ENCODE measurements at regions not wholly inside any gene's neighbourhood (a gene's known extent, or its start where the extent isn't known, plus 50 kb on each side); places are given as distances from the start of the nearest gene placed in this dataset.

DNA sequence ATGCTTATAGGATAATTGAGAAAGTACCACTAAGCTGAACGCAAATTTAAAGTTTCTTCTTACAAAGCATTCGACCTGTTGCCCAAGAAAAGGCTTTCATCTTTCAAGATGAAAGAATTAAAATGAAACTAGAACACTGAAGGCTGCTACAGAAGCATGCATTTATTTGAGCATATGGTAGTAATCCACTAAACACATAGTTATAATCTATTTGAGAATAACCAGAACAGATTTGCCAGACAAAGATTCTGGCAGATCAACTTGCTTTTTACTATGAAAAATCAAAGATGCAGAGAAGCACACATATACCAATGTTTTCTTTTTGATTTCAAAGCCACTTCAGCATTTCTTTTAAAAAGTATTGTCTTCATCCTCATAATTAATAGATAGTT is 412.2 kb downstream of the UTRN start:
- ChIA-PET POLR2A (no interaction called here), CTCF (ENCODE audit: low intra/inter-chr PET ratio, low total read pairs) (no interaction called here)
- Histone ChIP-seq H3K4me3 (replicated peaks in 1 of 3; ENCODE audit: insufficient read depth in 1 of 3, low read depth in 2 of 3, low read length in 3 of 3) (no peak overlapping the region), H3K79me2 (ENCODE audit: insufficient read depth, low read length) (no peaks in the 10 kb centered on the region), H3K4me1 (ENCODE audit: insufficient read depth, low read length) (peaks cover 29% of the 10 kb centered on the region), H3K4me2 (ENCODE audit: low read depth, low read length) (no peak overlapping the region), H3K27me3 (ENCODE audit: control insufficient read depth in 1 of 2, insufficient read depth in 2 of 2, low read length in 2 of 2) (no peaks in the 10 kb centered on the region), H4K20me1 (ENCODE audit: insufficient read depth, low read length) (peaks cover 2% of the 10 kb centered on the region; the same call in 1 of the 2 replicates), H3K9me3 (ENCODE audit: low read length) (no peaks in the 10 kb centered on the region), H2AFZ (ENCODE audit: low read length) (no peak overlapping the region), H3K27ac (ENCODE audit: extremely low read length, insufficient read depth, low read length) (no peak overlapping the region), H3K36me3 (replicated peaks in 1 of 2; ENCODE audit: control insufficient read depth in 1 of 2, insufficient read depth in 2 of 2, low read length in 2 of 2) (peaks cover 11 to 19% of the 10 kb centered on the region in 2 experiments), H3K9ac (ENCODE audit: insufficient read depth, low read depth, low read length) (no peak overlapping the region)
- no peak for DNase-seq (ENCODE audit: low spot score)
- FAIRE-seq, result no peak
- in situ Hi-C loops (cut with HindIII; ENCODE audit: extremely low pct_ligation_motif_present, low pct_unique_long_range_greater_than_20kb), result no loop called here
- no peak for ATAC-seq
- BruUV-seq (replicated peaks), result no TSS peak
- intact Hi-C loops (cut with micrococcal nuclease; ENCODE audit: unreplicated experiment), result no loop called here
- 95% methylated on average over 2 of the region's 2 CpGs for WGBS (ENCODE audit: low lambda C conversion rate)
- TF ChIP-seq MED13 (CRISPR knock-in tag; IDR thresholded peaks at IDR 0.05), result no peak
- TF ChIP-seq, protein P1, sequence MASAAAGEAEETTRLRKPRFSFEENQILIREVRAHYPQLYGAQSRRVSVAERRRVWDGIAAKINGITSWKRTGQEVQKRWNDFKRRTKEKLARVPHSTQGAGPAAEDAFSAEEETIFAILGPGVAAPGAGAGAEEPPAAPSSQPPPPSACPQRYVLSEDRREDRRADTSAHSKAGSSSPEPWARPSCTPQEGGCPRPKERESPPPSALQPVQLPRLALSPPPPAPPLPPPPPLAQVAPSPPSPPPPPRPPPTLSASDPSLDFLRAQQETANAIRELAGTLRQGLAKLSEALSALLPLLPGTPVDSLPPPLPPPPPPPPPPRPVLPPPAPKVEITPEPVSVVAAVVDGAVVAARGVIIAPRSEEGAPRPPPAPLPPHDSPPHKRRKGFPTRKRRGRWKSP (CRISPR knock-in tag; IDR thresholded peaks at IDR 0.05), result no peak

DNA sequence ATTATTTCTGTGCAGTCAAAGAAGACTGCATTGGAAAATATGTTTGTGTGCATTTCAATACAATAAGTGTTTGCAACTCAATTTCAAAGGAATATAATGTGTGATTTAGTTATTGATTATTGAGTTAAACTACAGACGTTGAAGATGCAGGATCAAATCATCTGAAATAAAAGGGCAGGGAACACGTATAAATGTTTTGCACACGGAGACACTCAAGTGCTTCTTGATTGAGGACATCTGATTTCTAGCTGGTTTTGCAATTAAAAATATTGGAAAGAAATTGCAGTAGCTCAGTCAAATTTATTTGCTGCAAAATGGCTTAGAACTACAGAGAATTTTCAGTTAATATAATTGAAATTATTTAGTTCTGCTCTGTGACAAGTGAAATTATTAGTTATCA is 412.7 kb downstream of the UTRN start:
- Histone ChIP-seq H3K27me3 (ENCODE audit: control insufficient read depth in 1 of 2, insufficient read depth in 2 of 2, low read length in 2 of 2) (no peaks in the 10 kb centered on the region), H3K4me3 (replicated peaks in 1 of 3; ENCODE audit: insufficient read depth in 1 of 3, low read depth in 2 of 3, low read length in 3 of 3) (no peak overlapping the region), H3K9ac (ENCODE audit: insufficient read depth, low read depth, low read length) (no peak overlapping the region), H2AFZ (ENCODE audit: low read length) (no peak overlapping the region), H3K4me1 (ENCODE audit: insufficient read depth, low read length) (peaks cover 29% of the 10 kb centered on the region), H4K20me1 (ENCODE audit: insufficient read depth, low read length) (peaks cover 2% of the 10 kb centered on the region; the same call in 1 of the 2 replicates), H3K9me3 (ENCODE audit: low read length) (no peaks in the 10 kb centered on the region), H3K4me2 (ENCODE audit: low read depth, low read length) (no peak overlapping the region), H3K27ac (ENCODE audit: extremely low read length, insufficient read depth, low read length) (no peak overlapping the region), H3K79me2 (ENCODE audit: insufficient read depth, low read length) (no peaks in the 10 kb centered on the region), H3K36me3 (replicated peaks in 1 of 2; ENCODE audit: control insufficient read depth in 1 of 2, insufficient read depth in 2 of 2, low read length in 2 of 2) (peaks cover 15 to 19% of the 10 kb centered on the region in 2 experiments)
- no TSS peak for BruUV-seq (replicated peaks)
- whole genome bisulfite sequencing (ENCODE audit: low lambda C conversion rate), result 98% methylated on average over 3 of the region's 3 CpGs
- POLR2A ChIA-PET, result no interaction called here
- CTCF ChIA-PET (ENCODE audit: low intra/inter-chr PET ratio, low total read pairs), result no interaction called here
- intact Hi-C loops (cut with micrococcal nuclease; ENCODE audit: unreplicated experiment), result no loop called here
- ATAC-seq (no peak), FAIRE-seq (no peak), DNase-seq (ENCODE audit: low spot score) (no peak)
- in situ Hi-C loops (cut with HindIII; ENCODE audit: extremely low pct_ligation_motif_present, low pct_unique_long_range_greater_than_20kb), result no loop called here
- no peak for TF ChIP-seq SKI (IDR thresholded peaks at IDR 0.05; ENCODE audit: partially characterized antibody)
- no peak for TF ChIP-seq ZNF549 (CRISPR knock-in tag; IDR thresholded peaks at IDR 0.05)
- TF ChIP-seq ATRX (CRISPR knock-in tag; IDR thresholded peaks at IDR 0.05; ENCODE audit: borderline replicate concordance), result no peak
- TF ChIP-seq TBX2 (CRISPR knock-in tag; IDR thresholded peaks at IDR 0.05; ENCODE audit: borderline replicate concordance), result no peak
- TF ChIP-seq, protein P2, sequence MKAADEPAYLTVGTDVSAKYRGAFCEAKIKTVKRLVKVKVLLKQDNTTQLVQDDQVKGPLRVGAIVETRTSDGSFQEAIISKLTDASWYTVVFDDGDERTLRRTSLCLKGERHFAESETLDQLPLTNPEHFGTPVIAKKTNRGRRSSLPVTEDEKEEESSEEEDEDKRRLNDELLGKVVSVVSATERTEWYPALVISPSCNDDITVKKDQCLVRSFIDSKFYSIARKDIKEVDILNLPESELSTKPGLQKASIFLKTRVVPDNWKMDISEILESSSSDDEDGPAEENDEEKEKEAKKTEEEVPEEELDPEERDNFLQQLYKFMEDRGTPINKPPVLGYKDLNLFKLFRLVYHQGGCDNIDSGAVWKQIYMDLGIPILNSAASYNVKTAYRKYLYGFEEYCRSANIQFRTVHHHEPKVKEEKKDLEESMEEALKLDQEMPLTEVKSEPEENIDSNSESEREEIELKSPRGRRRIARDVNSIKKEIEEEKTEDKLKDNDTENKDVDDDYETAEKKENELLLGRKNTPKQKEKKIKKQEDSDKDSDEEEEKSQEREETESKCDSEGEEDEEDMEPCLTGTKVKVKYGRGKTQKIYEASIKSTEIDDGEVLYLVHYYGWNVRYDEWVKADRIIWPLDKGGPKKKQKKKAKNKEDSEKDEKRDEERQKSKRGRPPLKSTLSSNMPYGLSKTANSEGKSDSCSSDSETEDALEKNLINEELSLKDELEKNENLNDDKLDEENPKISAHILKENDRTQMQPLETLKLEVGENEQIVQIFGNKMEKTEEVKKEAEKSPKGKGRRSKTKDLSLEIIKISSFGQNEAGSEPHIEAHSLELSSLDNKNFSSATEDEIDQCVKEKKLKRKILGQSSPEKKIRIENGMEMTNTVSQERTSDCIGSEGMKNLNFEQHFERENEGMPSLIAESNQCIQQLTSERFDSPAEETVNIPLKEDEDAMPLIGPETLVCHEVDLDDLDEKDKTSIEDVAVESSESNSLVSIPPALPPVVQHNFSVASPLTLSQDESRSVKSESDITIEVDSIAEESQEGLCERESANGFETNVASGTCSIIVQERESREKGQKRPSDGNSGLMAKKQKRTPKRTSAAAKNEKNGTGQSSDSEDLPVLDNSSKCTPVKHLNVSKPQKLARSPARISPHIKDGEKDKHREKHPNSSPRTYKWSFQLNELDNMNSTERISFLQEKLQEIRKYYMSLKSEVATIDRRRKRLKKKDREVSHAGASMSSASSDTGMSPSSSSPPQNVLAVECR (CRISPR knock-in tag; IDR thresholded peaks at IDR 0.05; ENCODE audit: borderline replicate concordance), result no peak
- TF ChIP-seq, protein P3, sequence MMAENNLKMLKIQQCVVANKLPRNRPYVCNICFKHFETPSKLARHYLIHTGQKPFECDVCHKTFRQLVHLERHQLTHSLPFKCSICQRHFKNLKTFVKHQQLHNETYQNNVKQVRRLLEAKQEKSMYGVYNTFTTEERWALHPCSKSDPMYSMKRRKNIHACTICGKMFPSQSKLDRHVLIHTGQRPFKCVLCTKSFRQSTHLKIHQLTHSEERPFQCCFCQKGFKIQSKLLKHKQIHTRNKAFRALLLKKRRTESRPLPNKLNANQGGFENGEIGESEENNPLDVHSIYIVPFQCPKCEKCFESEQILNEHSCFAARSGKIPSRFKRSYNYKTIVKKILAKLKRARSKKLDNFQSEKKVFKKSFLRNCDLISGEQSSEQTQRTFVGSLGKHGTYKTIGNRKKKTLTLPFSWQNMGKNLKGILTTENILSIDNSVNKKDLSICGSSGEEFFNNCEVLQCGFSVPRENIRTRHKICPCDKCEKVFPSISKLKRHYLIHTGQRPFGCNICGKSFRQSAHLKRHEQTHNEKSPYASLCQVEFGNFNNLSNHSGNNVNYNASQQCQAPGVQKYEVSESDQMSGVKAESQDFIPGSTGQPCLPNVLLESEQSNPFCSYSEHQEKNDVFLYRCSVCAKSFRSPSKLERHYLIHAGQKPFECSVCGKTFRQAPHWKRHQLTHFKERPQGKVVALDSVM (CRISPR knock-in tag; IDR thresholded peaks at IDR 0.05), result no peak
- no peak for TF ChIP-seq ZBTB3 (CRISPR knock-in tag; IDR thresholded peaks at IDR 0.05; ENCODE audit: borderline replicate concordance, low read depth)
- TF ChIP-seq ZFP1 (CRISPR knock-in tag; IDR thresholded peaks at IDR 0.05), result no peak
- no peak for TF ChIP-seq ZNF460 (CRISPR knock-in tag; IDR thresholded peaks at IDR 0.05; ENCODE audit: borderline replicate concordance)

Data from HepG2 (cell line).